A549 (cell line): ENCODE measurements at regions not wholly inside any gene's neighbourhood (a gene's known extent, or its start where the extent isn't known, plus 50 kb on each side); places are given as distances from the start of the nearest gene placed in this dataset.

Experiments
- ATAC-seq, 2 experiments: fragments of 200-7000 bp in 1 of 2; fragments of >200 bp in 1 of 2; cut with Nextera tagmentation in 1 of 2; cut with Tn5 transposase in 1 of 2; 3 replicates each; pipeline versions ENCODE4 v1.8.0 to v1.9.1; 2018 to 2020; ENCODE audit warnings: mild to moderate bottlenecking in 1 of 2, moderate library complexity in 1 of 2
- CTCF ChIA-PET: fragments of 300-600 bp; sonication (Branson Sonifier 250); formaldehyde crosslinking; extraction: SDS; loops from one replicate; lab custom pipeline; 2021; ENCODE audit warnings: antibody characterized with exemption, inconsistent platforms; lab: Yijun Ruan, JAX
- POLR2A ChIA-PET: fragments of 350-600 bp; formaldehyde crosslinking; extraction: SDS; loops from one replicate; lab custom pipeline; 2021; ENCODE audit warnings: antibody characterized with exemption, inconsistent platforms; lab: Yijun Ruan, JAX
- DNase-seq, 2 experiments: peaks; one replicate each; pipeline versions ENCODE4 v3.0.0 to v3.0.0-alpha.2; 2011 to 2016; ENCODE audit warnings: low read depth in 1 of 2, low spot score in 1 of 2
- FAIRE-seq: peaks from 2 replicates; lab custom pipeline; 2011; peaks lifted over from hg19 to GRCh38; lab: Jason Lieb, UNC
- H3K27ac ChIP-seq, 2 experiments: fragments of >200 bp; sonication (Bioruptor Twin); formaldehyde crosslinking; 3 replicates each; pipeline ENCODE4 v1.5.1; 2016 to 2017
- H3K4me1 ChIP-seq: fragments of >200 bp; sonication (Bioruptor Twin); formaldehyde crosslinking; 3 replicates; pipeline ENCODE4 v1.6.1; 2016
- H3K4me2 ChIP-seq: fragments of >200 bp; sonication (Bioruptor Twin); formaldehyde crosslinking; 3 replicates; pipeline ENCODE4 v1.6.1; 2016
- H3K4me3 ChIP-seq: fragments of >200 bp; sonication (Bioruptor Twin); formaldehyde crosslinking; 3 replicates; pipeline ENCODE4 v1.5.1; 2016
- H3K9me3 ChIP-seq: fragments of >200 bp; sonication (Bioruptor Twin); formaldehyde crosslinking; 3 replicates; pipeline ENCODE4 v1.6.1; 2016
- BHLHE40 ChIP-seq: IDR thresholded peaks from 2 replicates; pipeline ENCODE4 v1.6.1; 2012; ENCODE audit warnings: low read depth, low read length, inconsistent platforms
- CBX8 ChIP-seq: fragments of 200-600 bp; sonication (generic); IDR thresholded peaks from 2 replicates; pipeline ENCODE4 v1.6.1; 2016
- CHD4 ChIP-seq: fragments of 200-600 bp; sonication (generic); IDR thresholded peaks from 2 replicates; pipeline ENCODE4 v1.6.1; 2016; ENCODE audit warnings: antibody characterized with exemption, mild to moderate bottlenecking, borderline replicate concordance
- EHMT2 ChIP-seq: fragments of 200-600 bp; sonication (generic); IDR thresholded peaks from 2 replicates; pipeline ENCODE4 v1.6.1; 2016; ENCODE audit warnings: antibody characterized with exemption, low read depth, mild to moderate bottlenecking, moderate library complexity
- HDAC2 ChIP-seq: fragments of 200-600 bp; sonication (generic); IDR thresholded peaks from 2 replicates; pipeline ENCODE4 v1.6.1; 2016
- HOXB13 ChIP-seq: fragments of 250-450 bp; sonication (Bioruptor Pico); IDR thresholded peaks from 2 replicates; pipeline ENCODE4 v1.5.0; 2020; ENCODE audit warnings: low read depth, mild to moderate bottlenecking, moderate library complexity
- KDM1A ChIP-seq: fragments of 200-600 bp; sonication (generic); IDR thresholded peaks from 2 replicates; pipeline ENCODE4 v1.6.1; 2016; ENCODE audit warnings: low read depth, mild to moderate bottlenecking
- KDM5A ChIP-seq: fragments of 200-600 bp; sonication (generic); IDR thresholded peaks from 2 replicates; pipeline ENCODE4 v1.6.1; 2016; ENCODE audit warnings: antibody characterized with exemption, mild to moderate bottlenecking
- MYC ChIP-seq: IDR thresholded peaks from 2 replicates; pipeline ENCODE4 v1.6.1; 2012; ENCODE audit warnings: mild to moderate bottlenecking, inconsistent platforms, low read length, improper control_type of control experiment, borderline replicate concordance
- RARB ChIP-seq: fragments of 250-450 bp; sonication (Bioruptor Pico); IDR thresholded peaks from 2 replicates; pipeline ENCODE4 v1.8.0; 2021; ENCODE audit warnings: mild to moderate bottlenecking, moderate library complexity
- TP53 ChIP-seq: fragments of 250-450 bp; sonication (Bioruptor Pico); IDR thresholded peaks from 2 replicates; pipeline ENCODE4 v1.5.0; 2021; ENCODE audit warnings: mild to moderate bottlenecking, moderate library complexity
- WGBS: methylation state at CpG from one replicate; pipeline ENCODE4 v1.1.6; 2017; ENCODE audit errors: missing lambda C conversion rate; 5-methylcytosine and 5-hydroxymethylcytosine counted together
- TF ChIP-seq, protein P1 (sequence below): IDR thresholded peaks from 2 replicates; pipeline ENCODE4 v1.6.1; 2012
- TF ChIP-seq, protein P2 (sequence below): fragments of 150-350 bp; IDR thresholded peaks from 2 replicates; pipeline ENCODE4 v1.6.1; 2014; ENCODE audit warnings: low read depth, mild to moderate bottlenecking, low read length
- TF ChIP-seq, protein P3 (sequence below): IDR thresholded peaks from 2 replicates; pipeline ENCODE4 v1.6.1; 2012
- TF ChIP-seq, protein P4 (sequence below): fragments of >200 bp; sonication (Bioruptor Twin); formaldehyde crosslinking; IDR thresholded peaks from 3 replicates; pipeline ENCODE4 v1.6.1; 2016
- TF ChIP-seq, protein P5 (sequence below): fragments of 450-650 bp; IDR thresholded peaks from 2 replicates; pipeline ENCODE4 v1.6.1; 2014; ENCODE audit warnings: antibody characterized with exemption
- TF ChIP-seq, protein P6 (sequence below): fragments of >200 bp; sonication (Bioruptor Twin); formaldehyde crosslinking; IDR thresholded peaks from 3 replicates; pipeline ENCODE4 v1.5.1; 2016

DNA sequence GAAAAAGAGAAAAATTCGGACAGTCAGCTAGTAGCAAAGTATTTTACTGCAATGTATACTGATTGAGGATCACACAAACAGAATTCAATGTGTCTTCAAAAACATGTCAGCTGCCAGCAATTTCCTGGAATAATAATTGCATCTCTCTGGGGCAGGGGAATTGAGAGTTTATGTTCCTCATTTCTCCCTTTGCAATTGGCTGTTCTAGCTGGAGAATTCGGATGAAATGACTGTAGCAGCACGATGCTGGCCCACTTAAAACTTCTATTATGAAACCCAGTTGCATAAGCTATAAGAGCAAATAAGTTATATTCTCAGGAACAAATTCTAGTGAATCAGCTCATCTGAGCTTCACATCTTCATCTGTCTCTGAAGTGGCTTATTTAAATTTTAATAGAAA lies 99.9 kb upstream of the CPEB2 start:
- FAIRE-seq (no peak), DNase-seq (no peak), ATAC-seq (no peak)
- TF ChIP-seq HOXB13 (CRISPR knock-in tag) (no peak), HDAC2 (no peak), CBX8 (no peak), MYC (no peak), KDM1A (no peak), RARB (CRISPR knock-in tag) (no peak)
- TF ChIP-seq, protein P1, sequence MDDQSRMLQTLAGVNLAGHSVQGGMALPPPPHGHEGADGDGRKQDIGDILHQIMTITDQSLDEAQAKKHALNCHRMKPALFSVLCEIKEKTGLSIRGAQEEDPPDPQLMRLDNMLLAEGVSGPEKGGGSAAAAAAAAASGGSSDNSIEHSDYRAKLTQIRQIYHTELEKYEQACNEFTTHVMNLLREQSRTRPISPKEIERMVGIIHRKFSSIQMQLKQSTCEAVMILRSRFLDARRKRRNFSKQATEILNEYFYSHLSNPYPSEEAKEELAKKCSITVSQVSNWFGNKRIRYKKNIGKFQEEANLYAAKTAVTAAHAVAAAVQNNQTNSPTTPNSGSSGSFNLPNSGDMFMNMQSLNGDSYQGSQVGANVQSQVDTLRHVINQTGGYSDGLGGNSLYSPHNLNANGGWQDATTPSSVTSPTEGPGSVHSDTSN: no peak
- TF ChIP-seq, protein P2, sequence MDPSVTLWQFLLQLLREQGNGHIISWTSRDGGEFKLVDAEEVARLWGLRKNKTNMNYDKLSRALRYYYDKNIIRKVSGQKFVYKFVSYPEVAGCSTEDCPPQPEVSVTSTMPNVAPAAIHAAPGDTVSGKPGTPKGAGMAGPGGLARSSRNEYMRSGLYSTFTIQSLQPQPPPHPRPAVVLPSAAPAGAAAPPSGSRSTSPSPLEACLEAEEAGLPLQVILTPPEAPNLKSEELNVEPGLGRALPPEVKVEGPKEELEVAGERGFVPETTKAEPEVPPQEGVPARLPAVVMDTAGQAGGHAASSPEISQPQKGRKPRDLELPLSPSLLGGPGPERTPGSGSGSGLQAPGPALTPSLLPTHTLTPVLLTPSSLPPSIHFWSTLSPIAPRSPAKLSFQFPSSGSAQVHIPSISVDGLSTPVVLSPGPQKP: no peak
- TF ChIP-seq, protein P3, sequence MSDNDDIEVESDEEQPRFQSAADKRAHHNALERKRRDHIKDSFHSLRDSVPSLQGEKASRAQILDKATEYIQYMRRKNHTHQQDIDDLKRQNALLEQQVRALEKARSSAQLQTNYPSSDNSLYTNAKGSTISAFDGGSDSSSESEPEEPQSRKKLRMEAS: no peak
- TF ChIP-seq, protein P4, sequence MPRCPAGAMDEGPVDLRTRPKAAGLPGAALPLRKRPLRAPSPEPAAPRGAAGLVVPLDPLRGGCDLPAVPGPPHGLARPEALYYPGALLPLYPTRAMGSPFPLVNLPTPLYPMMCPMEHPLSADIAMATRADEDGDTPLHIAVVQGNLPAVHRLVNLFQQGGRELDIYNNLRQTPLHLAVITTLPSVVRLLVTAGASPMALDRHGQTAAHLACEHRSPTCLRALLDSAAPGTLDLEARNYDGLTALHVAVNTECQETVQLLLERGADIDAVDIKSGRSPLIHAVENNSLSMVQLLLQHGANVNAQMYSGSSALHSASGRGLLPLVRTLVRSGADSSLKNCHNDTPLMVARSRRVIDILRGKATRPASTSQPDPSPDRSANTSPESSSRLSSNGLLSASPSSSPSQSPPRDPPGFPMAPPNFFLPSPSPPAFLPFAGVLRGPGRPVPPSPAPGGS: no peak
- H3K27ac ChIP-seq: no peak overlapping the region
- H3K9me3 ChIP-seq: no peaks in the 10 kb centered on the region
- CTCF ChIA-PET: no interaction called here
- 78% methylated on average over 3 of the region's 3 CpGs for WGBS
- H3K4me1 ChIP-seq: no peaks in the 10 kb centered on the region
- H3K4me2 ChIP-seq: no peak overlapping the region
- H3K4me3 ChIP-seq: no peak overlapping the region
- POLR2A ChIA-PET: no interaction called here

DNA sequence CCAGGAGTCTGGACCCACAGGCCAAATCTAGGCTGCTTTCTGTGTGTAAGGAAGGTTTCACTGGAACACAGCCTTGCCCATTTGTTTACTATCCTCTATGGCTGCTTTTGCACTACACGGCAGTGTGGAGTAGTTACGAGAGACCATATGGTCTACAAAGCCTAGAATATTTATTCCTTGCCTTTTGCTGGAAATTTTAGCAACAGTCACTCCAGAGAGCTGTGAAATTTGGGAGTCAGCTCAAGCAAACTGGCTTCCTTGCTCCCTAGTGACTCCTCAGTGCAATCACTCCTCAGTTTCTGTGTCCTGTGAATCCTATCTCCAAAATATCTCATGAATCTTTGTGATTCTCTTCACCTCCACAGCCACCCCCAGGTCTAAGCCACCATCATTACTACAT lies 99.0 kb upstream of the CPEB2 start:
- H3K4me1 ChIP-seq: peaks cover under 1% of the 10 kb centered on the region; the same call in 2 of the 3 replicates
- DNase-seq: no peak
- TF ChIP-seq, protein P5, sequence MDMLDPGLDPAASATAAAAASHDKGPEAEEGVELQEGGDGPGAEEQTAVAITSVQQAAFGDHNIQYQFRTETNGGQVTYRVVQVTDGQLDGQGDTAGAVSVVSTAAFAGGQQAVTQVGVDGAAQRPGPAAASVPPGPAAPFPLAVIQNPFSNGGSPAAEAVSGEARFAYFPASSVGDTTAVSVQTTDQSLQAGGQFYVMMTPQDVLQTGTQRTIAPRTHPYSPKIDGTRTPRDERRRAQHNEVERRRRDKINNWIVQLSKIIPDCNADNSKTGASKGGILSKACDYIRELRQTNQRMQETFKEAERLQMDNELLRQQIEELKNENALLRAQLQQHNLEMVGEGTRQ: no peak
- no peak for TF ChIP-seq CHD4
- TF ChIP-seq RARB (CRISPR knock-in tag): no peak
- TF ChIP-seq HOXB13 (CRISPR knock-in tag): no peak
- TF ChIP-seq CBX8: no peak
- TF ChIP-seq EHMT2: no peak
- TF ChIP-seq BHLHE40: no peak
- TF ChIP-seq, protein P6, sequence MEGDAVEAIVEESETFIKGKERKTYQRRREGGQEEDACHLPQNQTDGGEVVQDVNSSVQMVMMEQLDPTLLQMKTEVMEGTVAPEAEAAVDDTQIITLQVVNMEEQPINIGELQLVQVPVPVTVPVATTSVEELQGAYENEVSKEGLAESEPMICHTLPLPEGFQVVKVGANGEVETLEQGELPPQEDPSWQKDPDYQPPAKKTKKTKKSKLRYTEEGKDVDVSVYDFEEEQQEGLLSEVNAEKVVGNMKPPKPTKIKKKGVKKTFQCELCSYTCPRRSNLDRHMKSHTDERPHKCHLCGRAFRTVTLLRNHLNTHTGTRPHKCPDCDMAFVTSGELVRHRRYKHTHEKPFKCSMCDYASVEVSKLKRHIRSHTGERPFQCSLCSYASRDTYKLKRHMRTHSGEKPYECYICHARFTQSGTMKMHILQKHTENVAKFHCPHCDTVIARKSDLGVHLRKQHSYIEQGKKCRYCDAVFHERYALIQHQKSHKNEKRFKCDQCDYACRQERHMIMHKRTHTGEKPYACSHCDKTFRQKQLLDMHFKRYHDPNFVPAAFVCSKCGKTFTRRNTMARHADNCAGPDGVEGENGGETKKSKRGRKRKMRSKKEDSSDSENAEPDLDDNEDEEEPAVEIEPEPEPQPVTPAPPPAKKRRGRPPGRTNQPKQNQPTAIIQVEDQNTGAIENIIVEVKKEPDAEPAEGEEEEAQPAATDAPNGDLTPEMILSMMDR: no peak
- TF ChIP-seq TP53: no peak
- TF ChIP-seq, protein P1: no peak
- no peak for TF ChIP-seq KDM5A
- TF ChIP-seq, all 56 proteins: peak for 0
- H3K27ac ChIP-seq: no peak overlapping the region
- H3K4me3 ChIP-seq: no peak overlapping the region
- CTCF ChIA-PET: no interaction called here
- ATAC-seq (no peak), FAIRE-seq (no peak)
- no peaks in the 10 kb centered on the region for H3K9me3 ChIP-seq
- no peak overlapping the region for H3K4me2 ChIP-seq
- WGBS: 88% methylated on average over 2 of the region's 2 CpGs
- POLR2A ChIA-PET: no interaction called here
